HCT116 (cell line): ENCODE measurements at regions not wholly inside any gene's neighbourhood (a gene's known extent, or its start where the extent isn't known, plus 50 kb on each side); places are given as distances from the start of the nearest gene placed in this dataset.

Experiments
- ATAC-seq: fragments of 200-7000 bp; cut with Tn5 transposase; 2 replicates; pipeline ENCODE4 v1.9.1; 2020; ENCODE audit warnings: mild to moderate bottlenecking, moderate library complexity
- BruUV-seq: library from RNA; stranded (reverse); fragments of 400-500 nt; replicated peaks from 2 replicates; lab custom pipeline; 2021; lab: Mats Ljungman, UMichigan
- CTCF ChIA-PET: fragments of 300-600 bp; sonication (Branson Sonifier 250); formaldehyde crosslinking; loops from one replicate; lab custom pipeline; 2021; ENCODE audit warnings: antibody characterized with exemption; lab: Charles Lee
- POLR2A ChIA-PET: fragments of 300-600, 350-600 bp; sonication (Branson Sonifier 250); formaldehyde crosslinking; loops from one replicate; lab custom pipeline; 2021; ENCODE audit warnings: antibody characterized with exemption; lab: Charles Lee
- RAD21 ChIA-PET, 2 experiments: fragments of 300-600 bp; sonication (Branson Sonifier 250); formaldehyde crosslinking; loops; one replicate each; lab custom pipeline; 2023; ENCODE audit warnings: low total read pairs in 2 of 2; ENCODE audit not compliant: uncharacterized antibody in 2 of 2, unreplicated experiment in 2 of 2, low non-redundant PET in 1 of 2; lab: Charles Lee
- DNase-seq: peaks from one replicate; pipeline ENCODE4 v3.0.0-alpha.2; 2010; ENCODE audit warnings: low read depth, low spot score
- H2AFZ ChIP-seq: fragments of 200-600 bp; shearing (Covaris generic), sonication (generic); 2 replicates; pipeline ENCODE4 v1.6.1; 2017; ENCODE audit warnings: low read depth, mixed run types, mixed read lengths, antibody characterized with exemption, low read length; ENCODE audit not compliant: poor library complexity, severe bottlenecking
- H3K27ac ChIP-seq: 2 replicates; pipeline ENCODE4 v1.5.1; 2012; ENCODE audit warnings: low read depth, low read length
- H3K27me3 ChIP-seq: fragments of 200-600 bp; sonication (generic); 2 replicates; pipeline ENCODE4 v1.6.1; 2016; ENCODE audit warnings: mixed run types, low read length, mixed read lengths; ENCODE audit not compliant: insufficient read depth
- H3K36me3 ChIP-seq, 2 experiments: fragments of 200-500 bp in 1 of 2; fragments of 200-600 bp in 1 of 2; sonication (Bioruptor generic) in 1 of 2; sonication (generic) in 1 of 2; 2 replicates each; pipeline versions ENCODE4 v1.5.1 to v1.6.1; 2014 to 2016; ENCODE audit warnings: low read length in 2 of 2, inconsistent platforms in 1 of 2, mixed read lengths in 1 of 2, mixed run types in 1 of 2; ENCODE audit not compliant: insufficient read depth in 2 of 2, control insufficient read depth in 1 of 2
- H3K4me1 ChIP-seq, 2 experiments: fragments of 200-600 bp in 1 of 2; sonication (generic) in 1 of 2; 2 replicates each; pipeline versions ENCODE4 v1.5.1 to v1.6.1; 2012 to 2017; ENCODE audit warnings: low read length in 2 of 2, inconsistent platforms in 1 of 2, mild to moderate bottlenecking in 1 of 2, mixed read lengths in 1 of 2, mixed run types in 1 of 2, moderate library complexity in 1 of 2; ENCODE audit not compliant: insufficient read depth in 2 of 2, control insufficient read depth in 1 of 2
- H3K4me2 ChIP-seq: fragments of 200-600 bp; sonication (generic); 2 replicates; pipeline ENCODE4 v1.6.1; 2017; ENCODE audit warnings: mixed run types, low read length, mixed read lengths
- H3K4me3 ChIP-seq, 2 experiments: fragments of 200-600 bp in 1 of 2; sonication (generic) in 1 of 2; replicated peaks in 1 of 2; 2 replicates each; pipeline ENCODE4 v1.5.1; 2011 to 2016; ENCODE audit warnings: low read length in 2 of 2, control low read depth in 1 of 2, low read depth in 1 of 2, mild to moderate bottlenecking in 1 of 2, mixed read lengths in 1 of 2, mixed run types in 1 of 2
- H3K79me2 ChIP-seq: fragments of 200-600 bp; sonication (generic); 2 replicates; pipeline ENCODE4 v1.6.1; 2017; ENCODE audit warnings: mild to moderate bottlenecking, mixed run types, low read length, moderate library complexity, mixed read lengths; ENCODE audit not compliant: insufficient read depth
- H3K9ac ChIP-seq: fragments of 200-600 bp; sonication (generic); 2 replicates; pipeline ENCODE4 v1.6.1; 2016; ENCODE audit warnings: low read length, mixed read lengths
- H3K9me2 ChIP-seq: fragments of 200-600 bp; sonication (generic), shearing (Covaris generic); 2 replicates; pipeline ENCODE4 v1.6.1; 2017; ENCODE audit warnings: mixed run types, mild to moderate bottlenecking, moderate library complexity; ENCODE audit not compliant: insufficient read depth
- H3K9me3 ChIP-seq, 2 experiments: fragments of 200-500 bp in 1 of 2; fragments of 200-600 bp in 1 of 2; sonication (Bioruptor generic) in 1 of 2; sonication (generic) in 1 of 2; 2 replicates each; pipeline ENCODE4 v1.6.1; 2014 to 2017; ENCODE audit warnings: low read length in 2 of 2, mixed read lengths in 2 of 2, inconsistent platforms in 1 of 2, low read depth in 1 of 2, mild to moderate bottlenecking in 1 of 2, mixed run types in 1 of 2, moderate library complexity in 1 of 2; ENCODE audit not compliant: control insufficient read depth in 1 of 2, insufficient read depth in 1 of 2
- H4K20me1 ChIP-seq: fragments of 200-600 bp; sonication (generic), shearing (Covaris generic); 2 replicates; pipeline ENCODE4 v1.6.1; 2017; ENCODE audit warnings: mixed run types, mild to moderate bottlenecking, moderate library complexity; ENCODE audit not compliant: insufficient read depth
- EZH2phosphoT487 ChIP-seq: fragments of 200-600 bp; IDR thresholded peaks from 2 replicates; pipeline ENCODE4 v1.6.1; 2018; ENCODE audit warnings: antibody characterized with exemption, borderline replicate concordance
- FOSL1 ChIP-seq: IDR thresholded peaks from 2 replicates; pipeline ENCODE4 v1.6.1; 2012; ENCODE audit warnings: low read depth
- POLR2A ChIP-seq: IDR thresholded peaks from 2 replicates; pipeline ENCODE4 v1.7.0; 2011; ENCODE audit warnings: borderline replicate concordance; ENCODE audit not compliant: insufficient read depth, insufficient read length; ENCODE audit errors: extremely low read depth
- RAD21 ChIP-seq: IDR thresholded peaks from 2 replicates; pipeline ENCODE4 v1.6.1; 2012; ENCODE audit warnings: low read depth, mild to moderate bottlenecking
- REST ChIP-seq: IDR thresholded peaks from 2 replicates; pipeline ENCODE4 v1.6.1; 2012; ENCODE audit warnings: low read depth
- SP1 ChIP-seq: IDR thresholded peaks from 2 replicates; pipeline ENCODE4 v1.6.1; 2012; ENCODE audit warnings: low read depth
- TCF7L2 ChIP-seq: IDR thresholded peaks from 2 replicates; pipeline ENCODE4 v1.7.0; 2011; ENCODE audit warnings: borderline replicate concordance, inconsistent platforms; ENCODE audit not compliant: insufficient read depth, insufficient read length; ENCODE audit errors: extremely low read depth
- ZBTB33 ChIP-seq: IDR thresholded peaks from 2 replicates; pipeline ENCODE4 v1.6.1; 2011; ENCODE audit warnings: mild to moderate bottlenecking, low read length, moderate library complexity; ENCODE audit not compliant: insufficient replicate concordance; ENCODE audit errors: extremely low read depth
- ZFX ChIP-seq: fragments of 450-650 bp; IDR thresholded peaks from 2 replicates; pipeline ENCODE4 v1.6.1; 2017
- ZNF274 ChIP-seq: fragments of 200-500 bp; sonication (Bioruptor generic); IDR thresholded peaks from 2 replicates; pipeline ENCODE4 v1.6.1; 2014; ENCODE audit warnings: mild to moderate bottlenecking, low read depth, low read length, inconsistent platforms
- intact Hi-C: fragments of 100-400 bp; cut with micrococcal nuclease; formaldehyde crosslinking; loops from 2 replicates; pipeline ENCODE4 v1.10.0; 2022

DNA sequence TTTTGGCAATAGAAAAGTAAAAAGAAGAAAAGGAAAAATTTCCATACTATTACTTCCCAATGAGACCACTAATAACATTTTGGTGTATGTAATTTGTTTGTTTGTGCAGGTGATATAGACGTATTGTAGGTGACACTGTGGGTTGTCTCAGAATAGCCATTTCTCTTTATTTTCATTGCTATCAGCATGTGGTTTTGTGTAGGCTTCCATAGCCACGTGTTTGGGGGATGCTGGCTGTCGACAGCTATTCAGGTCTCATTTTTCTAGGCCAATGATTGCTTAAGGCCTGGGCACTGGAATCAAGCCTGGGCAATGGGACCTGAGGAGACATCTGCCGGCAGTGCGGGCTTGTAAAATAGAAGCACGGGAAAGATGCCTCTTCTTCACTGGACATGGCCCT is 71.0 kb upstream of the KCTD1 start:
- Histone ChIP-seq H3K9me2 (no peaks in the 10 kb centered on the region), H3K4me2 (no peak overlapping the region), H3K4me1 (peaks cover 7 to 27% of the 10 kb centered on the region in 2 experiments; a peak in 3 of 4 replicates), H3K9ac (no peak overlapping the region), H4K20me1 (no peaks in the 10 kb centered on the region), H2AFZ (no peak overlapping the region), H3K27me3 (no peaks in the 10 kb centered on the region), H3K4me3 (no peak overlapping the region), H3K9me3 (peaks cover 0 to 2% of the 10 kb centered on the region in 2 experiments; a peak in 1 of 4 replicates), H3K36me3 (no peaks in the 10 kb centered on the region), H3K79me2 (no peaks in the 10 kb centered on the region), H3K27ac (no peak overlapping the region)
- intact Hi-C loops: no loop called here
- no TSS peak for BruUV-seq
- ATAC-seq (no peak), DNase-seq (no peak)
- RAD21 ChIA-PET: no interaction called here
- CTCF ChIA-PET: no interaction called here
- POLR2A ChIA-PET: no interaction called here
- TF ChIP-seq ZNF274 (no peak), EZH2phosphoT487 (no peak), RAD21 (no peak), SP1 (no peak), FOSL1 (no peak), REST (no peak), ZBTB33 (no peak), ZFX (no peak), POLR2A (no peak), TCF7L2 (no peak)
